GM23338 (cell line): ENCODE measurements at regions not wholly inside any gene's neighbourhood (a gene's known extent, or its start where the extent isn't known, plus 50 kb on each side); places are given as distances from the start of the nearest gene placed in this dataset.

Source experiments
- CREB1 ChIP-seq: fragments of 250-450 bp; sonication (Bioruptor Pico); IDR thresholded peaks from 2 replicates; pipeline ENCODE4 v1.5.0; 2020; ENCODE audit warnings: low read depth, mild to moderate bottlenecking, moderate library complexity
- EZH2 ChIP-seq: fragments of 200-600 bp; sonication (generic); IDR thresholded peaks from one replicate; pipeline ENCODE4 v1.8.0; 2017; ENCODE audit warnings: antibody characterized with exemption, mild to moderate bottlenecking, low read depth; ENCODE audit not compliant: unreplicated experiment
- EZH2phosphoT487 ChIP-seq: fragments of 200-600 bp; sonication (generic); IDR thresholded peaks from one replicate; pipeline ENCODE4 v1.8.1; 2018; ENCODE audit warnings: antibody characterized with exemption; ENCODE audit not compliant: unreplicated experiment
- JUNB ChIP-seq: IDR thresholded peaks from one replicate; pipeline ENCODE4 v1.6.1; 2016; ENCODE audit warnings: antibody characterized with exemption; ENCODE audit not compliant: unreplicated experiment
- NANOG ChIP-seq: IDR thresholded peaks from 2 replicates; pipeline ENCODE4 v1.6.1; 2016; ENCODE audit warnings: antibody characterized with exemption, borderline replicate concordance
- POLR2AphosphoS5 ChIP-seq: IDR thresholded peaks from 2 replicates; pipeline ENCODE4 v1.6.1; 2016; ENCODE audit warnings: antibody characterized with exemption, low read depth
- ZNF114 ChIP-seq: fragments of 250-450 bp; sonication (Bioruptor Pico); IDR thresholded peaks from 2 replicates; pipeline ENCODE4 v1.5.0; 2020; ENCODE audit warnings: mild to moderate bottlenecking, moderate library complexity
- TF ChIP-seq, protein P1 (sequence below), 2 experiments: fragments of 200-600 bp in 1 of 2; sonication (generic) in 1 of 2; conservative IDR thresholded peaks; 2 replicates each; pipeline versions ENCODE4 v1.5.1 to v1.6.1; 2016 to 2017; ENCODE audit warnings: antibody characterized with exemption in 2 of 2, low read depth in 2 of 2, mild to moderate bottlenecking in 2 of 2, moderate library complexity in 1 of 2
- TF ChIP-seq, protein P2 (sequence below): IDR thresholded peaks from one replicate; pipeline ENCODE4 v1.6.1; 2018; ENCODE audit warnings: antibody characterized with exemption; ENCODE audit not compliant: unreplicated experiment
- TF ChIP-seq, protein P3 (sequence below): IDR thresholded peaks from 2 replicates; pipeline ENCODE4 v1.6.1; 2016; ENCODE audit warnings: antibody characterized with exemption

DNA sequence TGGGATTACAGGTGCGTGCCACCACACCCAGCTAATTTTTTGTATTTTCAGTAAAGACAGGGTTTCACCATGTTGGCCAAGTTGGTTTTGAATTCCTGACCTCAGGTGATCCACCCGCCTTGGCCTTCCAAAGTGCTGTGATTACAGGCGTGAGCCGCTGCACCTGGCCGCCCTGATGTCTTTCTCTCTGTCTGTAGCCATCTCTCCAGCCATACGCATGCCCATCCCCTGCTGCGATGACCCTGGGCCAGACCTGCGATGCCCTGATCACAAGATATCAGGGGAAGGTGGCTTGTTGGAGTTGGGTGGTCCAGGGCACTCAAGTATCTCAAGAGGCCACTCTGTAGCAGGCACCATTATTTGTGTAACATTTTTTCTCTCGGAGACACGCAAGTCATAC is 54.4 kb upstream of the RBFOX2 start:
- TF ChIP-seq, protein P1, sequence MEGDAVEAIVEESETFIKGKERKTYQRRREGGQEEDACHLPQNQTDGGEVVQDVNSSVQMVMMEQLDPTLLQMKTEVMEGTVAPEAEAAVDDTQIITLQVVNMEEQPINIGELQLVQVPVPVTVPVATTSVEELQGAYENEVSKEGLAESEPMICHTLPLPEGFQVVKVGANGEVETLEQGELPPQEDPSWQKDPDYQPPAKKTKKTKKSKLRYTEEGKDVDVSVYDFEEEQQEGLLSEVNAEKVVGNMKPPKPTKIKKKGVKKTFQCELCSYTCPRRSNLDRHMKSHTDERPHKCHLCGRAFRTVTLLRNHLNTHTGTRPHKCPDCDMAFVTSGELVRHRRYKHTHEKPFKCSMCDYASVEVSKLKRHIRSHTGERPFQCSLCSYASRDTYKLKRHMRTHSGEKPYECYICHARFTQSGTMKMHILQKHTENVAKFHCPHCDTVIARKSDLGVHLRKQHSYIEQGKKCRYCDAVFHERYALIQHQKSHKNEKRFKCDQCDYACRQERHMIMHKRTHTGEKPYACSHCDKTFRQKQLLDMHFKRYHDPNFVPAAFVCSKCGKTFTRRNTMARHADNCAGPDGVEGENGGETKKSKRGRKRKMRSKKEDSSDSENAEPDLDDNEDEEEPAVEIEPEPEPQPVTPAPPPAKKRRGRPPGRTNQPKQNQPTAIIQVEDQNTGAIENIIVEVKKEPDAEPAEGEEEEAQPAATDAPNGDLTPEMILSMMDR (conservative IDR thresholded peaks at IDR 0.05; ENCODE audit: low read depth in 2 of 2): no peak
- TF ChIP-seq, protein P2, sequence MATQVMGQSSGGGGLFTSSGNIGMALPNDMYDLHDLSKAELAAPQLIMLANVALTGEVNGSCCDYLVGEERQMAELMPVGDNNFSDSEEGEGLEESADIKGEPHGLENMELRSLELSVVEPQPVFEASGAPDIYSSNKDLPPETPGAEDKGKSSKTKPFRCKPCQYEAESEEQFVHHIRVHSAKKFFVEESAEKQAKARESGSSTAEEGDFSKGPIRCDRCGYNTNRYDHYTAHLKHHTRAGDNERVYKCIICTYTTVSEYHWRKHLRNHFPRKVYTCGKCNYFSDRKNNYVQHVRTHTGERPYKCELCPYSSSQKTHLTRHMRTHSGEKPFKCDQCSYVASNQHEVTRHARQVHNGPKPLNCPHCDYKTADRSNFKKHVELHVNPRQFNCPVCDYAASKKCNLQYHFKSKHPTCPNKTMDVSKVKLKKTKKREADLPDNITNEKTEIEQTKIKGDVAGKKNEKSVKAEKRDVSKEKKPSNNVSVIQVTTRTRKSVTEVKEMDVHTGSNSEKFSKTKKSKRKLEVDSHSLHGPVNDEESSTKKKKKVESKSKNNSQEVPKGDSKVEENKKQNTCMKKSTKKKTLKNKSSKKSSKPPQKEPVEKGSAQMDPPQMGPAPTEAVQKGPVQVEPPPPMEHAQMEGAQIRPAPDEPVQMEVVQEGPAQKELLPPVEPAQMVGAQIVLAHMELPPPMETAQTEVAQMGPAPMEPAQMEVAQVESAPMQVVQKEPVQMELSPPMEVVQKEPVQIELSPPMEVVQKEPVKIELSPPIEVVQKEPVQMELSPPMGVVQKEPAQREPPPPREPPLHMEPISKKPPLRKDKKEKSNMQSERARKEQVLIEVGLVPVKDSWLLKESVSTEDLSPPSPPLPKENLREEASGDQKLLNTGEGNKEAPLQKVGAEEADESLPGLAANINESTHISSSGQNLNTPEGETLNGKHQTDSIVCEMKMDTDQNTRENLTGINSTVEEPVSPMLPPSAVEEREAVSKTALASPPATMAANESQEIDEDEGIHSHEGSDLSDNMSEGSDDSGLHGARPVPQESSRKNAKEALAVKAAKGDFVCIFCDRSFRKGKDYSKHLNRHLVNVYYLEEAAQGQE: no peak
- no peak for TF ChIP-seq JUNB
- TF ChIP-seq EZH2: no peak
- TF ChIP-seq, protein P3, sequence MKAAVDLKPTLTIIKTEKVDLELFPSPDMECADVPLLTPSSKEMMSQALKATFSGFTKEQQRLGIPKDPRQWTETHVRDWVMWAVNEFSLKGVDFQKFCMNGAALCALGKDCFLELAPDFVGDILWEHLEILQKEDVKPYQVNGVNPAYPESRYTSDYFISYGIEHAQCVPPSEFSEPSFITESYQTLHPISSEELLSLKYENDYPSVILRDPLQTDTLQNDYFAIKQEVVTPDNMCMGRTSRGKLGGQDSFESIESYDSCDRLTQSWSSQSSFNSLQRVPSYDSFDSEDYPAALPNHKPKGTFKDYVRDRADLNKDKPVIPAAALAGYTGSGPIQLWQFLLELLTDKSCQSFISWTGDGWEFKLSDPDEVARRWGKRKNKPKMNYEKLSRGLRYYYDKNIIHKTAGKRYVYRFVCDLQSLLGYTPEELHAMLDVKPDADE: no peak
- no peak for TF ChIP-seq EZH2phosphoT487
- TF ChIP-seq POLR2AphosphoS5: no peak
- TF ChIP-seq CREB1 (CRISPR knock-in tag): no peak
- no peak for TF ChIP-seq NANOG
- TF ChIP-seq ZNF114 (CRISPR knock-in tag): no peak
